ENCODE measurements at regions not wholly inside any gene's neighbourhood (a gene's known extent, or its start where the extent isn't known, plus 50 kb on each side); places are given as distances from the start of the nearest gene placed in this dataset.

DNA sequence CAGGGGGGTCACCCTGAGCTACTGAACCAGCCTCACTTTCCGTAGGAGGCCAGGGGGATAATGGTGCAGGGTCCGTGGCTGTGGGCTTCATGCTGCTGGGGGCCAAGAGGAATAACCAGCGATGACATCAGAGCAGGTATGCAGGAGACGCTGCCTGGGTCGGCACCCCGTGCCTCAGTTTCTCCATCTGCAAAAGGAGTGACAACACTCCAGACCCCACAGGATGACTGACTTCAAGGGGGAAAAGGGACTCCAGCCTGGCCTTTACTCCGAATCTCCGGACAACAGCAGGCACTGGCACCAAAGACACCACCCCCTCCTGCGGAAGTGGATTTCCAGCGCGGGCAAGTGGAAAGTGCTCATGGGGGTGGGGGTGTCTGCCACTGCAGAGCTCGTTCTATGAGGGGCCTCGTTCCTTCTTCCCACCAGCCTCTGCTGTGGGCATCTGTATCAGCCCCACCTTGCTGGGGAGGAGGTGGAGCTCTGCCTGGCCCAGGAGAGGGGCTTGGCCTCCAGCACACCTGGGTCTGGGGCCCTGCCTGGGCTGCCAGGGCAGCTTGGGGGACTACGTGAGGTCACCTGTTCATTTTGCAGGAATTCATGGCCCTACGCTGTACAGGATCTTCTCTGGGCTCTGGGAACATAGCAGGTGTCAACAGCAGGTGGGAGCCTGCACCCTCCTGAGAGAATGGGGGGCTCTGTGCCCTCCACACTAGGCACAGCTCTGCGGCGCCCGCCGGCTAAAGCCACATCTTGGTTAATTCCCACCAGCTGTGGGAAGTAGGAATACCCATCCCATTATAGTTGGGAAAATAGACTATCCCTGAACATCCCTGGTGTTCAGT is 216.6 kb upstream of the C14orf180 start (continued):
- TF ChIP-seq, protein P1, sequence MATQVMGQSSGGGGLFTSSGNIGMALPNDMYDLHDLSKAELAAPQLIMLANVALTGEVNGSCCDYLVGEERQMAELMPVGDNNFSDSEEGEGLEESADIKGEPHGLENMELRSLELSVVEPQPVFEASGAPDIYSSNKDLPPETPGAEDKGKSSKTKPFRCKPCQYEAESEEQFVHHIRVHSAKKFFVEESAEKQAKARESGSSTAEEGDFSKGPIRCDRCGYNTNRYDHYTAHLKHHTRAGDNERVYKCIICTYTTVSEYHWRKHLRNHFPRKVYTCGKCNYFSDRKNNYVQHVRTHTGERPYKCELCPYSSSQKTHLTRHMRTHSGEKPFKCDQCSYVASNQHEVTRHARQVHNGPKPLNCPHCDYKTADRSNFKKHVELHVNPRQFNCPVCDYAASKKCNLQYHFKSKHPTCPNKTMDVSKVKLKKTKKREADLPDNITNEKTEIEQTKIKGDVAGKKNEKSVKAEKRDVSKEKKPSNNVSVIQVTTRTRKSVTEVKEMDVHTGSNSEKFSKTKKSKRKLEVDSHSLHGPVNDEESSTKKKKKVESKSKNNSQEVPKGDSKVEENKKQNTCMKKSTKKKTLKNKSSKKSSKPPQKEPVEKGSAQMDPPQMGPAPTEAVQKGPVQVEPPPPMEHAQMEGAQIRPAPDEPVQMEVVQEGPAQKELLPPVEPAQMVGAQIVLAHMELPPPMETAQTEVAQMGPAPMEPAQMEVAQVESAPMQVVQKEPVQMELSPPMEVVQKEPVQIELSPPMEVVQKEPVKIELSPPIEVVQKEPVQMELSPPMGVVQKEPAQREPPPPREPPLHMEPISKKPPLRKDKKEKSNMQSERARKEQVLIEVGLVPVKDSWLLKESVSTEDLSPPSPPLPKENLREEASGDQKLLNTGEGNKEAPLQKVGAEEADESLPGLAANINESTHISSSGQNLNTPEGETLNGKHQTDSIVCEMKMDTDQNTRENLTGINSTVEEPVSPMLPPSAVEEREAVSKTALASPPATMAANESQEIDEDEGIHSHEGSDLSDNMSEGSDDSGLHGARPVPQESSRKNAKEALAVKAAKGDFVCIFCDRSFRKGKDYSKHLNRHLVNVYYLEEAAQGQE (IDR thresholded peaks at IDR 0.05; ENCODE audit: unreplicated experiment) = no peak

DNA sequence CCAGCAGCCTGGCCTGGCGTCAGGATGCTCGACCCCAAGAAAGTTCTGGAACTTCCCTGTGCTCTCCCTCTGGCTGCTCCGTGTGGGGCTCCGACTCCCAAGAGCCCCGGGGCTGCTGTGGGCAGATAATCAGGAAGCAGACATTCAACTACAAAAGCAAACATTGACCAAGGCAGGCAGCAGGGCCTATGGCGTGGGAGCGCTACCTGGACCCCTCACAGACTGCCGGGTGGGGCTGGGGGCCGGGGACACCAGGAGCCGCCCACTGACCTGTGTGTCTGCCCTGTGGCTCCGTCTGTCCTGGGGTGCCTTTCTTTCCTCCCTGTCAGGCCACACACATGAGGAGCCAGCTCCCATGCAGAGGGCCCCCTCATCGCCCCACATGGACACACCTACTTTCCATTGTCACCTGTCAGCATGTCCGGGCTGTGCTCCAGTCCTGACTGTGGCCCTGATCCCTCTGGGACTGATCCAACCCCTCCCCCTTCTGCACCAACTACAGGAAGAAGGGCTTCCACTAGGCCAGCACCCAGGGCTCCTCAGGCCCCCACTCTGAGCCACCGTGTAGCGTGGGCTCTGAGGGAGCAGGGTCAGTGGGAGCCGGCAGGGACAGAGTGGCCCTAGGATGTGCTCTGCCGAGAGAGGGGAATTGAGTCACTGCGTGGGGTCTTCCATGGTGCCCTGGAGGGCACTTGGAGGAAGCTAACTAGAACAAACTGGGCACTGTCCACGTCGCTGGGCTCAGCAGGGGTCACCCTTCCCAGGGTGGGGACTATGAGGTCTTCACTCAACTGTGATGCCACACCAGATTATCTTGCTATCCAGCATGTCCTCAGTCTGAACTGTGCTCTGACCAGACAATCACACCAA is 215.4 kb upstream of the C14orf180 start:
- no peak overlapping the region for H3K27ac ChIP-seq (ENCODE audit: low read depth)
- ATAC-seq = no peak
- no peak for TF ChIP-seq EZH2phosphoT487 (IDR thresholded peaks at IDR 0.05; ENCODE audit: unreplicated experiment)
- no peak for TF ChIP-seq JUNB (IDR thresholded peaks at IDR 0.05; ENCODE audit: unreplicated experiment)
- TF ChIP-seq, protein P1 (IDR thresholded peaks at IDR 0.05; ENCODE audit: unreplicated experiment) = no peak
- TF ChIP-seq, protein P2, sequence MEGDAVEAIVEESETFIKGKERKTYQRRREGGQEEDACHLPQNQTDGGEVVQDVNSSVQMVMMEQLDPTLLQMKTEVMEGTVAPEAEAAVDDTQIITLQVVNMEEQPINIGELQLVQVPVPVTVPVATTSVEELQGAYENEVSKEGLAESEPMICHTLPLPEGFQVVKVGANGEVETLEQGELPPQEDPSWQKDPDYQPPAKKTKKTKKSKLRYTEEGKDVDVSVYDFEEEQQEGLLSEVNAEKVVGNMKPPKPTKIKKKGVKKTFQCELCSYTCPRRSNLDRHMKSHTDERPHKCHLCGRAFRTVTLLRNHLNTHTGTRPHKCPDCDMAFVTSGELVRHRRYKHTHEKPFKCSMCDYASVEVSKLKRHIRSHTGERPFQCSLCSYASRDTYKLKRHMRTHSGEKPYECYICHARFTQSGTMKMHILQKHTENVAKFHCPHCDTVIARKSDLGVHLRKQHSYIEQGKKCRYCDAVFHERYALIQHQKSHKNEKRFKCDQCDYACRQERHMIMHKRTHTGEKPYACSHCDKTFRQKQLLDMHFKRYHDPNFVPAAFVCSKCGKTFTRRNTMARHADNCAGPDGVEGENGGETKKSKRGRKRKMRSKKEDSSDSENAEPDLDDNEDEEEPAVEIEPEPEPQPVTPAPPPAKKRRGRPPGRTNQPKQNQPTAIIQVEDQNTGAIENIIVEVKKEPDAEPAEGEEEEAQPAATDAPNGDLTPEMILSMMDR (conservative IDR thresholded peaks at IDR 0.05; ENCODE audit: low read depth in 2 of 2) = no peak
- TF ChIP-seq EZH2 (IDR thresholded peaks at IDR 0.05; ENCODE audit: low read depth, unreplicated experiment) = no peak
- no peak for TF ChIP-seq POLR2AphosphoS5 (IDR thresholded peaks at IDR 0.05; ENCODE audit: low read depth)
- TF ChIP-seq, protein P3, sequence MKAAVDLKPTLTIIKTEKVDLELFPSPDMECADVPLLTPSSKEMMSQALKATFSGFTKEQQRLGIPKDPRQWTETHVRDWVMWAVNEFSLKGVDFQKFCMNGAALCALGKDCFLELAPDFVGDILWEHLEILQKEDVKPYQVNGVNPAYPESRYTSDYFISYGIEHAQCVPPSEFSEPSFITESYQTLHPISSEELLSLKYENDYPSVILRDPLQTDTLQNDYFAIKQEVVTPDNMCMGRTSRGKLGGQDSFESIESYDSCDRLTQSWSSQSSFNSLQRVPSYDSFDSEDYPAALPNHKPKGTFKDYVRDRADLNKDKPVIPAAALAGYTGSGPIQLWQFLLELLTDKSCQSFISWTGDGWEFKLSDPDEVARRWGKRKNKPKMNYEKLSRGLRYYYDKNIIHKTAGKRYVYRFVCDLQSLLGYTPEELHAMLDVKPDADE (IDR thresholded peaks at IDR 0.05) = no peak
- TF ChIP-seq ZNF331 (CRISPR knock-in tag; IDR thresholded peaks at IDR 0.05; ENCODE audit: low read depth) = no peak
- TF ChIP-seq STAT1 (IDR thresholded peaks at IDR 0.05; ENCODE audit: unreplicated experiment) = no peak
- TF ChIP-seq ZNF114 (CRISPR knock-in tag; IDR thresholded peaks at IDR 0.05) = no peak

More for the DNA sequence above, 215.4 kb upstream of the C14orf180 start:
- no peaks in the 10 kb centered on the region for H3F3A ChIP-seq (replicated peaks; ENCODE audit: low read depth)
- no peaks in the 10 kb centered on the region for H3K27me3 ChIP-seq (ENCODE audit: insufficient read depth)
- H3K4me1 ChIP-seq (ENCODE audit: insufficient read depth) = no peaks in the 10 kb centered on the region
- no peak overlapping the region for H3K4me2 ChIP-seq
- DNase-seq (ENCODE audit: low spot score) = no peak
- no peak overlapping the region for H3K4me3 Mint-ChIP-seq
- peaks cover 10% of the 10 kb centered on the region for H3K27me3 Mint-ChIP-seq (ENCODE audit: insufficient read depth, low read depth, poor library complexity)
- no peaks in the 10 kb centered on the region for H3K79me2 ChIP-seq (replicated peaks; ENCODE audit: insufficient read depth)
- no peak overlapping the region for H3K27ac Mint-ChIP-seq
- no peaks in the 10 kb centered on the region for H3K36me3 Mint-ChIP-seq (ENCODE audit: low read depth)
- H3K9me2 ChIP-seq (ENCODE audit: insufficient read depth) = no peaks in the 10 kb centered on the region
- no peaks in the 10 kb centered on the region; the same call in 2 of the 3 replicates for H3K9me3 Mint-ChIP-seq
- no peak overlapping the region for H3K4me3 ChIP-seq
- H4K20me1 ChIP-seq (replicated peaks; ENCODE audit: insufficient read depth) = no peaks in the 10 kb centered on the region
- H3K4me1 Mint-ChIP-seq = peaks cover 3% of the 10 kb centered on the region; the same call in 1 of the 3 replicates
- no peak overlapping the region for H2AFZ ChIP-seq
- no peaks in the 10 kb centered on the region for H3K36me3 ChIP-seq (ENCODE audit: insufficient read depth)

All from GM23338 (cell line).